A549 (cell line): ENCODE measurements at regions not wholly inside any gene's neighbourhood (a gene's known extent, or its start where the extent isn't known, plus 50 kb on each side); places are given as distances from the start of the nearest gene placed in this dataset.

Experiments
- CHD2 ChIP-seq: fragments of 150-350 bp; IDR thresholded peaks from 2 replicates; pipeline ENCODE4 v1.6.1; 2014; ENCODE audit warnings: low read length; ENCODE audit not compliant: partially characterized antibody
- E2F6 ChIP-seq: IDR thresholded peaks from 2 replicates; pipeline ENCODE4 v1.6.1; 2012; ENCODE audit warnings: low read depth, borderline replicate concordance
- EP300 ChIP-seq, 2 experiments: fragments of >200 bp; sonication (Bioruptor Twin); formaldehyde crosslinking; IDR thresholded peaks; 2 replicates in 1 of 2; 3 replicates in 1 of 2; pipeline ENCODE4 v1.6.1; 2016 to 2017
- KDM1A ChIP-seq: fragments of 200-600 bp; sonication (generic); IDR thresholded peaks from 2 replicates; pipeline ENCODE4 v1.6.1; 2016; ENCODE audit warnings: low read depth, mild to moderate bottlenecking
- MYC ChIP-seq: IDR thresholded peaks from 2 replicates; pipeline ENCODE4 v1.6.1; 2012; ENCODE audit warnings: mild to moderate bottlenecking, inconsistent platforms, low read length, improper control_type of control experiment, borderline replicate concordance

GRCh38 chr9:103533318-103533717 is 538.2 kb downstream of the CYLC2 start:
- TF ChIP-seq KDM1A (no peak), CHD2 (no peak), MYC (no peak), EP300 (IDR thresholded peaks at IDR 0.05) (no peak), E2F6 (no peak)
